ENCODE measurements at regions not wholly inside any gene's neighbourhood (a gene's known extent, or its start where the extent isn't known, plus 50 kb on each side); places are given as distances from the start of the nearest gene placed in this dataset.

DNA sequence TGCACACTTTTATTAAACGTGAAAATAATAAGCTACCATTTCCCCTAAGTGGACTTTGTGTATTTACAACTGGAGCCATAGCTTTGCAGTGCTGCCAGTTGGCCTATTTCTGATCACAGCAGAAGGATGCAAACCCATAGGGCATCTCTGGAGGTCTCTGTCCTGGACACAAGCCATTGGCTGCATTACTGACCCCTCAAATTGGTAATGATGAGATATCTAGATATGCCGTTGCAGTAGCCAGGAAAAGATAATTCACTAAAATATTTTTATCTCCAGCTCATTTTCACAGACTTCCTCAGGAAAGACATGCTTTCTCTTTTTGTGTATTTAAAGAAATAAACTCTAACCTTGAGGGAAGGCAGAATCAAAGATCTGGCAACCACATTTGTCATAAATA lies 182.5 kb downstream of the TDRD15 start:
- DNase-seq (ENCODE audit: low read depth in 2 of 2), result no peak
- H3K9ac ChIP-seq (ENCODE audit: insufficient read depth, low read length), result no peak overlapping the region
- no peak overlapping the region for H3K27ac ChIP-seq (ENCODE audit: insufficient read depth, low read length)
- H3K9me3 ChIP-seq (ENCODE audit: control insufficient read depth, insufficient read depth, low read depth, low read length), result no peaks in the 10 kb centered on the region
- no peak overlapping the region for H2AFZ ChIP-seq (ENCODE audit: low read length)
- H3K79me2 ChIP-seq (ENCODE audit: control insufficient read depth, insufficient read depth, low read length), result no peaks in the 10 kb centered on the region
- H4K20me1 ChIP-seq (ENCODE audit: control insufficient read depth, extremely low read depth, insufficient read depth, low read length), result no peaks in the 10 kb centered on the region
- H3K4me3 ChIP-seq (replicated peaks in 1 of 4; ENCODE audit: control extremely low read depth in 1 of 4, insufficient read depth in 1 of 4, low read depth in 3 of 4, low read length in 4 of 4), result no peak overlapping the region
- no peaks in the 10 kb centered on the region for H3K4me1 ChIP-seq (ENCODE audit: control insufficient read depth, extremely low read depth, insufficient read depth, low read length)
- no peaks in the 10 kb centered on the region for H3K27me3 ChIP-seq (ENCODE audit: control insufficient read depth, insufficient read depth, low read length)
- no peak overlapping the region for H3K4me2 ChIP-seq (ENCODE audit: extremely low read depth, insufficient read depth, low read length)
- H3K36me3 ChIP-seq (ENCODE audit: control insufficient read depth, insufficient read depth, low read length), result no peaks in the 10 kb centered on the region
- no peak for TF ChIP-seq EZH2 (IDR thresholded peaks at IDR 0.05; ENCODE audit: low read length, missing control alignments)
- TF ChIP-seq, protein P1, sequence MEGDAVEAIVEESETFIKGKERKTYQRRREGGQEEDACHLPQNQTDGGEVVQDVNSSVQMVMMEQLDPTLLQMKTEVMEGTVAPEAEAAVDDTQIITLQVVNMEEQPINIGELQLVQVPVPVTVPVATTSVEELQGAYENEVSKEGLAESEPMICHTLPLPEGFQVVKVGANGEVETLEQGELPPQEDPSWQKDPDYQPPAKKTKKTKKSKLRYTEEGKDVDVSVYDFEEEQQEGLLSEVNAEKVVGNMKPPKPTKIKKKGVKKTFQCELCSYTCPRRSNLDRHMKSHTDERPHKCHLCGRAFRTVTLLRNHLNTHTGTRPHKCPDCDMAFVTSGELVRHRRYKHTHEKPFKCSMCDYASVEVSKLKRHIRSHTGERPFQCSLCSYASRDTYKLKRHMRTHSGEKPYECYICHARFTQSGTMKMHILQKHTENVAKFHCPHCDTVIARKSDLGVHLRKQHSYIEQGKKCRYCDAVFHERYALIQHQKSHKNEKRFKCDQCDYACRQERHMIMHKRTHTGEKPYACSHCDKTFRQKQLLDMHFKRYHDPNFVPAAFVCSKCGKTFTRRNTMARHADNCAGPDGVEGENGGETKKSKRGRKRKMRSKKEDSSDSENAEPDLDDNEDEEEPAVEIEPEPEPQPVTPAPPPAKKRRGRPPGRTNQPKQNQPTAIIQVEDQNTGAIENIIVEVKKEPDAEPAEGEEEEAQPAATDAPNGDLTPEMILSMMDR (conservative IDR thresholded peaks at IDR 0.05 in 1 of 2, IDR thresholded peaks at IDR 0.05 in 1 of 2; ENCODE audit: low read depth in 1 of 2, low read length in 2 of 2), result no peak

DNA sequence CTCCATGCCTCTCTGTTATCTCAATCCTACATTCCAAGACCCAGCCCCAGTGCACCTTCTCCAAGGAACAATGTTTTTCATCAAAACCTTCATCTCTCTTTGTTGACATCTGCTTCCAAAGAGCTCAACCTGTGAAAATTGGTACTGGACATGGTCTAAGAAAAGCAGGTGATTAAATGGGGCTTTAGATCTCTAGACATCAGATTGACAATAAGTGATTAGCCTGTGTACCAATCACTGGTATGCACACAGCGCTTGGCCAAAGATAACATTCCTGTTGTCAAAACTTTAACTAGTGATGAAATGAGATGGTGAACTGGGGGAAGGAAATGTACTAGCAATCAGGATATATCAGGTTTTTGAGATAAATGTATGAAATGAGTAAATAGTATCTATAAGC lies 183.3 kb downstream of the TDRD15 start:
- no peaks in the 10 kb centered on the region for H4K20me1 ChIP-seq (ENCODE audit: control insufficient read depth, extremely low read depth, insufficient read depth, low read length)

DNA sequence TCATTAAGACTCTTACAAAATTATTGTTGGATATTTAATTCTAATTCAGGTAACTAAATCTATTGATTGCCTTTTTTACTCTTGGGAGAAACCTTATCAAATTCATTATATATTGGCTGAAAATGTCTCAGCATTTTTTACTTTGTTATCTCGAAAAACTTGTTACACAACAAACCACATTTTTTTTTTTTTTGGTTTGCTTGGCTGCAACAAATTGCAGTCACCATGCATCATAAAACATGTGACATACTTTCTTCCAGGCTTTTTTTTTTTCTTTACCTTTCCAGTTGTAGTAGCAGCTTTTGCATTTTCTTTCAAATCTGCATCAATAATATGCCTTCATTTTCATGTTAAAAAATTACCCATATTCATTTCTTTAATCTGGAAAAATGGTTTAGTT lies 186.7 kb downstream of the TDRD15 start:
- no peaks in the 10 kb centered on the region for H3K79me2 ChIP-seq (ENCODE audit: control insufficient read depth, insufficient read depth, low read length)
- no peaks in the 10 kb centered on the region for H3K36me3 ChIP-seq (ENCODE audit: control insufficient read depth, insufficient read depth, low read length)
- no peak overlapping the region for H2AFZ ChIP-seq (ENCODE audit: low read length)
- no peak overlapping the region for H3K27ac ChIP-seq (ENCODE audit: insufficient read depth, low read length)
- no peak overlapping the region for H3K9ac ChIP-seq (ENCODE audit: insufficient read depth, low read length)
- no peaks in the 10 kb centered on the region for H4K20me1 ChIP-seq (ENCODE audit: control insufficient read depth, extremely low read depth, insufficient read depth, low read length)
- H3K4me1 ChIP-seq (ENCODE audit: control insufficient read depth, extremely low read depth, insufficient read depth, low read length), result no peaks in the 10 kb centered on the region
- TF ChIP-seq EZH2 (IDR thresholded peaks at IDR 0.05; ENCODE audit: low read length, missing control alignments), result no peak
- TF ChIP-seq, protein P1 (conservative IDR thresholded peaks at IDR 0.05 in 1 of 2, IDR thresholded peaks at IDR 0.05 in 1 of 2; ENCODE audit: low read depth in 1 of 2, low read length in 2 of 2), result no peak
- H3K4me2 ChIP-seq (ENCODE audit: extremely low read depth, insufficient read depth, low read length), result no peak overlapping the region
- no peaks in the 10 kb centered on the region for H3K9me3 ChIP-seq (ENCODE audit: control insufficient read depth, insufficient read depth, low read depth, low read length)
- no peak for DNase-seq (ENCODE audit: low read depth in 2 of 2)
- no peak overlapping the region for H3K4me3 ChIP-seq (replicated peaks in 1 of 4; ENCODE audit: control extremely low read depth in 1 of 4, insufficient read depth in 1 of 4, low read depth in 3 of 4, low read length in 4 of 4)
- H3K27me3 ChIP-seq (ENCODE audit: control insufficient read depth, insufficient read depth, low read length), result no peaks in the 10 kb centered on the region

More for the DNA sequence above, 183.3 kb downstream of the TDRD15 start:
- no peak for TF ChIP-seq EZH2 (IDR thresholded peaks at IDR 0.05; ENCODE audit: low read length, missing control alignments)
- TF ChIP-seq, protein P1 (conservative IDR thresholded peaks at IDR 0.05 in 1 of 2, IDR thresholded peaks at IDR 0.05 in 1 of 2; ENCODE audit: low read depth in 1 of 2, low read length in 2 of 2), result no peak
- no peak for DNase-seq (ENCODE audit: low read depth in 2 of 2)
- Histone ChIP-seq H3K9me3 (ENCODE audit: control insufficient read depth, insufficient read depth, low read depth, low read length) (no peaks in the 10 kb centered on the region), H3K4me3 (replicated peaks in 1 of 4; ENCODE audit: control extremely low read depth in 1 of 4, insufficient read depth in 1 of 4, low read depth in 3 of 4, low read length in 4 of 4) (no peak overlapping the region), H3K4me2 (ENCODE audit: extremely low read depth, insufficient read depth, low read length) (no peak overlapping the region), H3K79me2 (ENCODE audit: control insufficient read depth, insufficient read depth, low read length) (no peaks in the 10 kb centered on the region), H3K4me1 (ENCODE audit: control insufficient read depth, extremely low read depth, insufficient read depth, low read length) (no peaks in the 10 kb centered on the region), H3K36me3 (ENCODE audit: control insufficient read depth, insufficient read depth, low read length) (no peaks in the 10 kb centered on the region), H3K9ac (ENCODE audit: insufficient read depth, low read length) (no peak overlapping the region), H2AFZ (ENCODE audit: low read length) (no peak overlapping the region), H3K27me3 (ENCODE audit: control insufficient read depth, insufficient read depth, low read length) (no peaks in the 10 kb centered on the region), H3K27ac (ENCODE audit: insufficient read depth, low read length) (no peak overlapping the region)
